Bronchial epithelial cell (primary cell): ENCODE measurements at regions not wholly inside any gene's neighbourhood (a gene's known extent, or its start where the extent isn't known, plus 50 kb on each side); places are given as distances from the start of the nearest gene placed in this dataset.

Experiments
- DNase-seq: peaks from one replicate; pipeline ENCODE4 v3.0.0-alpha.2; 2010; ENCODE audit warnings: low read depth
- FAIRE-seq: peaks from 2 replicates; lab custom pipeline; 2011; peaks lifted over from hg19 to GRCh38; lab: Jason Lieb, UNC
- H3K27me3 ChIP-seq: 2 replicates; pipeline ENCODE4 v1.5.1; 2011; ENCODE audit warnings: low read length; ENCODE audit not compliant: control insufficient read depth, insufficient read depth
- H3K36me3 ChIP-seq: 2 replicates; pipeline ENCODE4 v1.5.1; 2011; ENCODE audit warnings: low read length; ENCODE audit not compliant: control insufficient read depth, insufficient read depth
- H3K4me3 ChIP-seq: 2 replicates; pipeline ENCODE4 v1.5.1; 2011; ENCODE audit warnings: mild to moderate bottlenecking, low read depth, low read length, control low read depth
- TF ChIP-seq, protein P1 (sequence below): IDR thresholded peaks from 2 replicates; pipeline ENCODE4 v1.5.1; 2011; ENCODE audit warnings: mild to moderate bottlenecking, moderate library complexity, low read length, control low read depth, inconsistent platforms; ENCODE audit not compliant: insufficient read depth, severe bottlenecking

DNA sequence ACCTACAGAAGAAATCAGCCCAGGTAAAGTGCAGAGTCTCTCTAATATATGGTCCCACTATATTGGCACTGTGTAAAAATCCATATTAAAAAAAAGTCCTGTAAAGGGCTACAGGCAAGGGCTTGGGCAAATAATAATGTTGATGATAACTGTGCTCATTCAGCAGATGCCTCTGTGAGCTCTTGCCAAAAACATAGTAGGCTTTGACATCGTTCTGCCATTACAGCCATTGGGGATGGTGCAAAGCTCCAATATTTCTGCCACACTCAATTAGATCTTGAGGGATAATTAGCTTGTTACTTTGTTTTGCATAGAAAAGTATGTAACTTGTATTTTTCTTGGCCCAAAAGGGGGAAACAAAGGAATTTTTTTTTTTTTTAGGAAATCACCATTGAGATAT, 645.5 kb upstream of the FAM241A start:
- Histone ChIP-seq H3K27me3 (no peaks in the 10 kb centered on the region), H3K4me3 (no peak overlapping the region), H3K36me3 (no peaks in the 10 kb centered on the region)
- TF ChIP-seq, protein P1, sequence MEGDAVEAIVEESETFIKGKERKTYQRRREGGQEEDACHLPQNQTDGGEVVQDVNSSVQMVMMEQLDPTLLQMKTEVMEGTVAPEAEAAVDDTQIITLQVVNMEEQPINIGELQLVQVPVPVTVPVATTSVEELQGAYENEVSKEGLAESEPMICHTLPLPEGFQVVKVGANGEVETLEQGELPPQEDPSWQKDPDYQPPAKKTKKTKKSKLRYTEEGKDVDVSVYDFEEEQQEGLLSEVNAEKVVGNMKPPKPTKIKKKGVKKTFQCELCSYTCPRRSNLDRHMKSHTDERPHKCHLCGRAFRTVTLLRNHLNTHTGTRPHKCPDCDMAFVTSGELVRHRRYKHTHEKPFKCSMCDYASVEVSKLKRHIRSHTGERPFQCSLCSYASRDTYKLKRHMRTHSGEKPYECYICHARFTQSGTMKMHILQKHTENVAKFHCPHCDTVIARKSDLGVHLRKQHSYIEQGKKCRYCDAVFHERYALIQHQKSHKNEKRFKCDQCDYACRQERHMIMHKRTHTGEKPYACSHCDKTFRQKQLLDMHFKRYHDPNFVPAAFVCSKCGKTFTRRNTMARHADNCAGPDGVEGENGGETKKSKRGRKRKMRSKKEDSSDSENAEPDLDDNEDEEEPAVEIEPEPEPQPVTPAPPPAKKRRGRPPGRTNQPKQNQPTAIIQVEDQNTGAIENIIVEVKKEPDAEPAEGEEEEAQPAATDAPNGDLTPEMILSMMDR: no peak
- FAIRE-seq: no peak
- DNase-seq: no peak

- FAIRE-seq (no peak), DNase-seq (no peak)
- Histone ChIP-seq H3K4me3 (no peak overlapping the region), H3K27me3 (no peaks in the 10 kb centered on the region), H3K36me3 (no peaks in the 10 kb centered on the region)
- TF ChIP-seq, protein P1: no peak
These were observed 644.4 kb upstream of the FAM241A start for GRCh38 chr4:111500858-111501257.

DNA sequence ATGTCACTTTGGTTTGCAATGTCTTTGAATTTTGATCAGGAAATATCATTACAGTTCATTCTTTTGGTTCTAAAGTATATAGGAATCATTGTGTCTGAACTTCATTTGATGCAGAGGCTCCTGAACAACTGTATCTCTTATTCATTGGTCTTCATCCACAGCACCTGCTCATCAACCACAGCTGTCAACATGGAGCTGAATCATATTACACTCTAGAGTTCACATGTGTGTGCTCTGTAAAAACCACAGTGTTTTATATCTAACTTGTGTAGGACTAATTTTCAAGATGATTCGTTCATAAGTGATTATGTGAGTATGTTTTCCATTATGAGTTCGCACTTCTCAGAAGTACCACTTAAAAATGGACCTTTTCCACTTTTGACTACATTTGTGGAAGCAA, 643.3 kb upstream of the FAM241A start:
- no peak for DNase-seq
- Histone ChIP-seq H3K4me3 (no peak overlapping the region), H3K36me3 (no peaks in the 10 kb centered on the region), H3K27me3 (no peaks in the 10 kb centered on the region)
- TF ChIP-seq, protein P1: no peak
- FAIRE-seq: no peak

DNA sequence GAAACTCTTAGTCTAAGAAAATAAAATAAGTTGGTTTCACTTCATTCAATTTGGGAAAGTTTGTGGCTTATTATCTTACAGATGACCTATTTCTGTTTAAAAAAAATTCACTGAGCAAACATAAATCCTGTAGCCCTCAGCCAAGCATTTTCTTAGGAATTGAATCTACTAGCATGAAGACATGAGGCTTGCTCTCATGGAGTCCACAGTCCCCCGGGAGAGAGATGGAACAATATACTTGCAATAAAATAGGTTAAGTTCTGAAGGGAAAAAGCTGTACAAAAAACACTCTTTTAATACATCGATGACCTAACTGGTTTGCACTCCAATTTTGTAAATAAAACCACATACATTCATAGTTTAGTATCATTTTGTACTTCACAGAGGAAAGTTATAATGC, 642.6 kb upstream of the FAM241A start:
- H3K27me3 ChIP-seq: no peaks in the 10 kb centered on the region
- FAIRE-seq (no peak), DNase-seq (no peak)
- TF ChIP-seq, protein P1: no peak
- H3K4me3 ChIP-seq: no peak overlapping the region
- no peaks in the 10 kb centered on the region for H3K36me3 ChIP-seq

- TF ChIP-seq, protein P1: no peak
- FAIRE-seq (no peak), DNase-seq (peak; percentile 16)
- Histone ChIP-seq H3K27me3 (no peaks in the 10 kb centered on the region), H3K4me3 (no peak overlapping the region), H3K36me3 (no peaks in the 10 kb centered on the region)
These were observed 638.5 kb upstream of the FAM241A start for GRCh38 chr4:111506706-111507105.

DNA sequence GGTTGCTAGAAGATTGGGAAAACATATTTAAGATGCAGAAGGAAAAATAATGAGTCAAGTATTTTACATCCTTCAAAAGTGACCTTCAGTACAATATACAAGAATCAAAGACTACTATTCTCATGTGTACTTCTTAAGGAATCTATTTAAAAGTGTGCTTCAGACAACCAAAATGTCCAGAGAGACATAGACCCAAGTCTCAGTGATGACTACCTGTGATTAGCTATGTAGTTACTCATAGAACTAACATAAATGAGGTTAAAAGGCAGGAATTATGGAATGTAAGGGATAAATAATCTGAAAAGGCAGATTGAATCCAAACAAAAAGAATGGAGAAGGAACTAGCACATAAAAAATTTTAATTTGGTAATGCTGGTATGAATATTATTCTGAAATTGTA, 634.7 kb upstream of the FAM241A start:
- no peak for FAIRE-seq

More for the DNA sequence above, 634.7 kb upstream of the FAM241A start:
- H3K36me3 ChIP-seq: no peaks in the 10 kb centered on the region
- H3K27me3 ChIP-seq: no peaks in the 10 kb centered on the region
- H3K4me3 ChIP-seq: no peak overlapping the region
- peak; percentile 48 for DNase-seq
- TF ChIP-seq, protein P1: no peak
